HG02981 (cell line): ENCODE measurements at regions not wholly inside any gene's neighbourhood (a gene's known extent, or its start where the extent isn't known, plus 50 kb on each side); places are given as distances from the start of the nearest gene placed in this dataset.

Experiments
- ATAC-seq: cut with Tn5 transposase; IDR thresholded peaks from one replicate; pipeline ENCODE4 v1.9.1; 2021; ENCODE audit warnings: mild to moderate bottlenecking, moderate library complexity; ENCODE audit not compliant: unreplicated experiment

DNA sequence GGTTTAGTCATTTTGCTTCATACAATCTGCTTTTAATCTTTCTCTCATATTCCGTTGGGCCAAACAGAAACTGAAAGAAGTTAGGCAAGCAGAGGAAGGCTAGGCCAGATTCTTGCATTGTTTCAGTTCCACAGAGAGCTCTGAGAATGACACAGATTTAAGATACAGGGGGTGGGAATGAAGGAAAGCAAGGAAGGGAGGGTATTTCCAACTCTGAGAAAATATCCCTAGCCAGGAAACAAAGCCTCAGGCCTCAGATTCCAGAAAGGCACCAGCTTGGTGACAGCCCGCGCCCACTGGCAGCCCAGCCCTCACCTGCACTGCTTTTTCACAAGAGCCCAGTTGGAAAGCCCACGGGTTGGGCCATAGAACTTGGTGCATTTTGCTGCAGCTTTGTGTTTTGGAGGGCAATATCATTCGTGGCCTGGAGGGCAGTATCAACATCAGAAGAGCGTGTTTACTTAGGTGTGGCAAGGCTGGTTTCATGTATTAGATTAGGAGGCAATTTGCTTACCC, 63.5 kb downstream of the ENC1 start:
- peak; percentile 67 for ATAC-seq

- no peak for ATAC-seq
Observed at GRCh38 chr5:74575741-74576538, 64.6 kb downstream of the ENC1 start.

GRCh38 chr5:74570250-74570649, 70.3 kb downstream of the ENC1 start:
- no peak for ATAC-seq

DNA sequence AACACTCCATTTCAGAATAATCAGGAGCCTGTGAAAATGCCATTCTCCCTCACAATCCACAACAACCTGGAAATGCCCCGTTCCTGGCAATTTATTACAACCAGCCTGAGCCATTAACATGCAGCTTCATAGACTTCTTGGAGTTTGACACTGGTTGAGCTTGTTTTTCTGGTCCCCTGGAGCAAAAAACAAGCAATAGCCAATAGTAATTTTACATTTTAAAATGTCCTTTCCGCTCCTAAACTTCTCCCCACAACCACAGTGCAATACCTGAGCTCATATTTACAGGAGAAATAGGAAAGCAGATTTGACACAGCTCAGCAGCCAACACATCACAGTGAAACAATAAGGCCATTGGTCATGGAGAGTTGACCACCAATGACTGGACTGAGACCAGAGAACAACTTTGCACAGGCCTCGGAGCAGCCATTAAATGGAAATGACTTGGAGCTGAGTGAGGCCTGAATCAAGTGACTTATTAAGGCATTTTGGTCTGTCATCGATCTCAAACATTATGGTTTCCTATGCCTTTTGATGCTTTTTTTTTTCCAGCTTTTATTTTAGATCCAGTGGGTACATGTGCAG, 73.0 kb downstream of the ENC1 start:
- no peak for ATAC-seq

GRCh38 chr5:74562122-74562521, 78.4 kb downstream of the ENC1 start:
- ATAC-seq: no peak

DNA sequence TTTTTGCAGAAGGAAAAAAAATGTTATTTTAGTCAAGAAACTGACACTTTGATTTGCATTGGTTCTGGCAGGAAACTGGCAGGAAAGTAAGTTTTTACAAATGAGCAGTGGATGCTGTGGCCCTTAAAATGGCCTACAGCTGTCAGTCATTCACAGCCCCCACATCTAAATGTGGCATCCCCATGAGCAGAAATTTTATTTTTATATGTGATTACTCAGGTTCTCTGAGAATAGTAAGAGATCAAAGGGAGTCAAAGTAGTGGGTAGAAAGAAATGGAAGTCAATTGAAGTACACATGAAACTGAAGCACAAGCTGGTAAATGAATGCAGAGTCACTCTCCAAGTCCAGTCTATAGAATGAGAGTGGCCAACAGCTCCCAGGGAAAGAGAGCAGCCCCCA, 80.3 kb downstream of the ENC1 start:
- no peak for ATAC-seq

DNA sequence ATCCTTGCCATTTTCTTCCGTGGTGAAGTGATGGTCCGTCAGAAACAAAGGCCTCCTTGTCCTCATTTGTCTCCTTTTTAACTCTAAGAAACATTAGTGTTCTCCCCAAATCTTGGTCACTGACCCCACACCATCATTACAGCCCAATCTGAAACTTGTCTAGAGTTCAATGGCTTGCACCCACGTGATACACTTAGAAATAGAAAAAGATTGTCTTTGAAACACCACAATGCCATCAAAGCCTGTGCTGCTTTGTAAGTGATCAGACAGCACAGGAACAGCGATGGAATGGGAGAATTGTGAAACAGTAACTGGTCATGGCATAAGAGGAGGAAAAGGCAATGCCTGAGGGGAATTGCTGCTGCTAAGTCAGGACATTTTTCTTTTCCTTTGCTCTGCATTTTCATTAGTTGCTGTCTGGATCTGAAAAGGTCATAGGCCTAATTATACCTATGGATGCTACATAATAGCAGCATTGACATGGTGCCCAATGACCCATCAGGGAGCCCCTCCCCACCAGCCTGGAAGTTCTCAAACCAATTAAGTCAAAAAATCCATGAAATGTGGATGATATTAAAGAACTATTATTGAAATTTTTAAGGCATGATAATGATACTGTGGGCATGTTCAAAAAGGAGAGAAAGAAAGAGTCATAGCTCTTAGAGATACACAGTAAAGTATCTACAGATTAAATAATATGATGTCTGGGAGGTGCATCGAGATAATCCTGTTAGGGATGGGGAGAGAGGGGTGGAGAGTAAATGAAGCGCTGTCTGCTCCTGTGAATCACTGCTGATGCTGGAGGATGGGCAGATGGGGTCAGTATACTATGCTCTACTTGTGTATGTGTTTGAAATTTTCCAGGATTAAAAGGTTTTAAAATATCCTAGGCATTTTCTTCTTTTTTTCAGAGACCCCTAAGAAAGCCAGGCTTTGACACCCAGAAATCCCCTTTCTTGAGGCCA, 83.6 kb downstream of the ENC1 start:
- no peak for ATAC-seq

GRCh38 chr5:74556006-74556405, 84.5 kb downstream of the ENC1 start:
- ATAC-seq: no peak

GRCh38 chr5:74552101-74552500, 88.4 kb downstream of the ENC1 start:
- no peak for ATAC-seq

GRCh38 chr5:74550927-74551326, 89.6 kb downstream of the ENC1 start:
- no peak for ATAC-seq

DNA sequence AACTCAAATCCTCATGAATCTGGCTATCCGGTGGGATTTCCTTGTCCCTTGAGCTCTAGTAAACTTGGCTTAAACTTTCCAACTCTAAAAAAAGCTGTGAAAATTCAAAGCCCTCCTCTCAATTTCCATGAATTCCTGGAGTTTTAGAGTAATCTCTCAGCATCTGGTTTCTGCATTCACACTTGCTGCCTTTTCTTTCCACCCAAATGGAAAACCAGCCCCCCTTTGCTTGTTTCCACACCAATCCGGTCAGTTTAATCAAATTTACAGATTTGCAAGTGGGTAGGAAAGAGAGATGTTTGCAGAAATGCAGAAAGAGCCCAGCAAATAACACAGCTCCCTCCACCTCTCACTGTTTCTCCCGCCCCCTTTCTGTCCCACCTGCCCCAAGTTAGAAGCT, 91.1 kb downstream of the ENC1 start:
- ATAC-seq: no peak

GRCh38 chr5:74546796-74547195, 93.7 kb downstream of the ENC1 start:
- ATAC-seq: no peak

- no peak for ATAC-seq
Observed at GRCh38 chr5:74544811-74545210, 95.7 kb downstream of the ENC1 start.

- ATAC-seq: no peak
Observed at GRCh38 chr5:74543162-74543995, 97.1 kb downstream of the ENC1 start.

DNA sequence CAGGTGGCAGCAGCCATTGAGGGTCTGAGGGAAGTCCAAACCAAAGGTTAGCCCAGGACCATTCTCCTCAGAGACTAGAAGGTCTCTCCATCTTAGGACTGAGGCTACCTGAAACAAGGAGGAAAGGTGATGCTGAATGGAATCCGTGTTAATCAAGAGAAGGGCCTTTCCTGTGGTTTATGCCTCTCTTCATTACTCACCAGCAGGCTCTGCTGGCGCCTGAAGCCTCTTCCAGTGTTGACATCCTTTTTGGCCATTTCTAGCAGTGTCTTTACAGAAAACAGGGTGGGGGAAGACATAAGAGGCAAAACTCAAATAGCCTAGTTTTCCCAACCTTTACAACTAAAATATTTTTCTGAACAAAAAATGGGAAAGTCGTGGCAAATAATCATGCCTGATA, 98.0 kb downstream of the ENC1 start:
- ATAC-seq: no peak

DNA sequence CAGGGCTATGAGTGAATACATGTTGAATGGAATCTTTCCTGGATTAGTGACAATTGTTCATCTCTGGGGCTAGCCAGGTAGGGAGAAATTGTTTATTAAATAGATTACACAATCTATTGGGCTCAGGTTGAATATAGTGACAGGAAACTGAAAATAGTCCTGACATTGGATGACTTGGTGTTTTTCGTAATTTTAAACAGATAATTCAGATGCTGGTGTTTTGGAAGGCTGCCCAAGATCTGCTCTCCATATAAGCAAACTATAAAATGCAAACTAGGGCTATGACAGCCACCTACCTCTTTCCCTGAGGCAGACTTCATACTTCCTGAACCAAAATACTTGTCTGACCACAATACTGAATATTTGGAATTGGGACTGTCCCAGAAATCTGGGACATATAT, 99.1 kb downstream of the ENC1 start:
- ATAC-seq: no peak

DNA sequence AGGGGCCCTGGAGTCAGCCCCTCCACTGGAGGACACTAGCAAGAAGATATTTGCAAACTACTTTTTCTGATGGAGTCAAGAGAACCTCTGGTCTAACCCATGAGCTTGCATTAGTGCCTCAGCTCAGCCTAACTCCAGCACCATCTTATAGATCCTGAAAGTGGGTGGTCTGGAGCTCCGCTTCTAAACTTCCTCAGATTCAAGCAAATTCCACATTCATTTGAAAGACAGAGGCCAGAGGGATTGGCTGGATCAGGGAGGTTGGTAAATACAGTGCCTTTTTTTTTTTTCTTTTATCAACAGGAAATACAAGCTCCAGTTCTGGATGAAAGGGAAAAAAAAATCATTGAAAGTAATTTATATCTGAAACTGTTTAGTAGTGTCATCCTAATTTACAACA, 99.9 kb downstream of the ENC1 start:
- no peak for ATAC-seq

DNA sequence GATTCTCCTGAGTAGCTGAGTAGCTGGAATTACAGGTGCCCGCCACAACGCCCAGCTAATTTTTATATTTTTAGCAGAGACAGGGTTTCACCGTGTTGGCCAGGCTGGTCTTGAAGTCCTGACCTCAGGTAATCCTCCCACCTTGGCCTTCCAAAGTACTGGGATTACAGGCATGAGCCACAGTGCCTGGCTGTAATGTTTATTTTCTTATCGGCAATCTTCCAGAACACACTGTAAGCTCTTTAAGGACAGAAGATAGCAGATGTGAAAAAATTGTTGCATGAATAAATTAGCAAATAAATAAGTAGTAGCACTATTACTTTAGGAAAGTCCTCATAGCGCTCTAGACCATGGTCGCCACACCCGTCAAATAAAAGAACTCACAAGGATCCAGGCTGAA, 100.5 kb downstream of the ENC1 start:
- no peak for ATAC-seq

DNA sequence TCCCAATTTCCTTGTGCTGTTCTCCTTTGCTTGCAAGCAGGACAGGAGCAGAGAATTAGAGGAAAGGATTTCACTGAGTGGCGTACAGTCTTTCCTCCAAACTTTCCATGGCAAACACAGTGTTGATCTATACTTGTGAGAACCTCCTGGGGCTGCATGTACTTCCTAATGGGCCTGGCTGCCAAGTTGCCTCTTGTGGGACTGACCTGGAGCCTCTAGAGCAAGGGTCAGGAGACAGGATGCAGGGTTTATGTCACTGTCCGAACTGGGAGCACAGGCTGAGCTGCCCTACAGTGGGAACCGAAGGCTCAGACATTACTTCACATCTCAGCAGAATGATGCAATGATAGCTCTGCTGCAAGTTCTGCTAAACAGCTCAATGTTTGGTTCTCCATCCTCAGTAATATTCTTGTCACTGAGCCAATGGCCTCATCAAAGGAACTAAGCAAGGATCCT, 102.3 kb downstream of the ENC1 start:
- no peak for ATAC-seq

DNA sequence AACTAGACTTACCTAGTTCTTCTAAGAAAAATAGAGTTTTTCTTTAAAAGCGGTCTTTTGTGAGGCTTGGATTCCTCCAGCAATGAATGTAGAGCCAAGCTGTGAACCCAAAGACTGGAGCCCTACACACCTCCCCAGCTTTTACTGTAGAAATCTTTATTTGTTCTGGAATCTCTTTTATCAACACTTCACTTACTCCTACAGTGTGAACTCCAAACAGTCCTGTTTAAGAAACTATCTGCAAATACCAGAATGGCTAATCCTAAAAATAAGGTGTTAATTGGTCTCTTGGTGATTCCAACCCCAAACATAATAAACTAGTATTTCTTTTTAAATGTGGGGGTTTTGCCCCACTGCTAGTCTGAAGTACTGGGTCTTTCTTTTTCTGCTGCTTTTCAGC, 103.9 kb downstream of the ENC1 start:
- no peak for ATAC-seq
